Esophagus muscularis mucosa (tissue), 3 donors: ENCODE measurements at regions not wholly inside any gene's neighbourhood (a gene's known extent, or its start where the extent isn't known, plus 50 kb on each side); places are given as distances from the start of the nearest gene placed in this dataset.

Source experiments
- POLR2A ChIP-seq: fragments of 450-650 bp; IDR thresholded peaks from one replicate; pipeline ENCODE4 v1.6.1; 2017; ENCODE audit warnings: antibody characterized with exemption, moderate library complexity, mild to moderate bottlenecking, low read depth
- TF ChIP-seq, protein P1 (sequence below), 3 experiments: fragments of 200-600 bp in 2 of 3; fragments of 450-650 bp in 1 of 3; sonication (generic) in 2 of 3; IDR thresholded peaks; one replicate each; pipeline ENCODE4 v1.5.1; 2017 to 2019; ENCODE audit warnings: antibody characterized with exemption in 3 of 3, mild to moderate bottlenecking in 2 of 3, moderate library complexity in 1 of 3

DNA sequence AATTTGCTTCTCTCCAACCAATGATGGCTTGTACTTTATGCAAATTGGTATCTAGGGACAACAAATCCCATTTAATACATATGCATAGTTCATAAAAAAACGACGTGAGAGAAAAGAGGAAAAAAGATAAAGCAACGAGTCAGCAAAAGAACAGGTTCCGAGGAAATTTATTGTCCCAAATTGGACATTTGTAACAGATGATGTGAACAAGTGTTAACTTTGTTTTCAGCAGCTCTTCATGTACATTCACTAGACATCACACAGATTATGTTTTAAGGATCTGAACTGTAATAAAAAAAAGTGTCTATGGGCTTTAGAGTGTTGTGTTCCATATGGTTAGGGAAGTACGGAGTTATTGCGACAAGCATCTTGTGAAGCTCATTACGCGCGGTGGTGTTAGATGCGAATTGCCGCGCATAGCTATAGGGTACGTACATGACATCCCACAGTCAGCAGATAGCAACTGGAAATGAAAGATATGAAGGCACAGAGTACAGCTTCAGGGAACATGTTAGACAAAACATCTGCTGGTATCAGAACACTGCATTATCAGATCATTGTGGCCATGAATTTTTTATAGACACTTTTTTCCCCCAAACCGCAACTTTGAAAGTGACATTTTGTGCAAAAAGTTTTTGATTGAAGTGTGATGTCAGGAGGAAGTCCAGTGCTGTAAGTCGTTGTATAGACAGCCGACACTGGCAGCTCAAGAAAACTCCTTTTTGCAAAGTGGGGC lies 1073.1 kb upstream of the FANCL start:
- TF ChIP-seq, protein P1, sequence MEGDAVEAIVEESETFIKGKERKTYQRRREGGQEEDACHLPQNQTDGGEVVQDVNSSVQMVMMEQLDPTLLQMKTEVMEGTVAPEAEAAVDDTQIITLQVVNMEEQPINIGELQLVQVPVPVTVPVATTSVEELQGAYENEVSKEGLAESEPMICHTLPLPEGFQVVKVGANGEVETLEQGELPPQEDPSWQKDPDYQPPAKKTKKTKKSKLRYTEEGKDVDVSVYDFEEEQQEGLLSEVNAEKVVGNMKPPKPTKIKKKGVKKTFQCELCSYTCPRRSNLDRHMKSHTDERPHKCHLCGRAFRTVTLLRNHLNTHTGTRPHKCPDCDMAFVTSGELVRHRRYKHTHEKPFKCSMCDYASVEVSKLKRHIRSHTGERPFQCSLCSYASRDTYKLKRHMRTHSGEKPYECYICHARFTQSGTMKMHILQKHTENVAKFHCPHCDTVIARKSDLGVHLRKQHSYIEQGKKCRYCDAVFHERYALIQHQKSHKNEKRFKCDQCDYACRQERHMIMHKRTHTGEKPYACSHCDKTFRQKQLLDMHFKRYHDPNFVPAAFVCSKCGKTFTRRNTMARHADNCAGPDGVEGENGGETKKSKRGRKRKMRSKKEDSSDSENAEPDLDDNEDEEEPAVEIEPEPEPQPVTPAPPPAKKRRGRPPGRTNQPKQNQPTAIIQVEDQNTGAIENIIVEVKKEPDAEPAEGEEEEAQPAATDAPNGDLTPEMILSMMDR (IDR thresholded peaks at IDR 0.05) = no peak
- TF ChIP-seq POLR2A = no peak
